GM20431 (cell line): ENCODE measurements at regions not wholly inside any gene's neighbourhood (a gene's known extent, or its start where the extent isn't known, plus 50 kb on each side); places are given as distances from the start of the nearest gene placed in this dataset.
"Not testable (repeated sequence)": the region's sequence is repeated elsewhere in the genome, so short reads cannot be mapped to it uniquely, and the experiment has no call there.

Source experiments
- in situ Hi-C: fragments of 300-500 bp; cut with MseI, MboI; formaldehyde crosslinking; loops from one replicate; pipeline ENCODE4 v1.15.0; 2020; ENCODE audit warnings: low sequenced_read_pairs; ENCODE audit not compliant: unreplicated experiment

- in situ Hi-C loops, result no loop called here
Observed at GRCh38 chr1:221527302-221527701, 214.6 kb downstream of the DUSP10 start.

DNA sequence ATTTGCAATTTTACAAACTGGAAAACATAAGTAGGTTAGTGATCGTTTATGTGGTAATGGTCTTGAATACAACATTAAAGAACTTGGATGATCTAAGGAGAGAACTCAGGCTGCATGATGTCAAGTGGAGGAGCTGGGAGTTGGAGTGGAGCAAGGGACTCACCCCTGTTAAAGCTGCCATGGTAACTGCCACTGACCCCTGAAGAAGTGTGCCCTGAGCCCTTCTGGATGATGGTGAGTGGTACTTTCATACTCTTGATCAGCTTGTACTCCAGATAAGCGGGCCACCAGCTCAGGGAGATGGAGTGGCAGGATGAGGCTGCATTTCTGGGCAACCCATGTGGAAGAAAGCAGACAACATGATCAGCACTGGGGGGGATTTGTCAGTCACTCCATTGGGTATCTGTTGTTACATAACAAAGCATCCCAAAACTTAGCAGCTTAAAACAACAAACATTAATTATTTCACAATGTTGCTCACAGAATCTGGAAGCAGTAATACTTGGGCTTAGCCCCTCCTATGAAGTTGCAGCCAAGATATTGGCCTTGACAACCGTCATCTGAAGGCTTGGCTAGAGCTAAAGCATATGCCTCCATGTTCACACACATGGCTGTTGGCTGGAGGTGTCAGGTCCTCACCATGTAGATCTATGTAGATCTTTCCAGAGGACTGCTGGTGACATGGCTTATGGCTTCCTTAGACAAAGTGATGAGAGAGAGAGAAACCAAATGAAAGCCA, 213.8 kb downstream of the DUSP10 start:
- in situ Hi-C loops, result no loop called here

- in situ Hi-C loops, result not testable (repeated sequence)
Observed at GRCh38 chr1:221530159-221530558, 211.7 kb downstream of the DUSP10 start.

DNA sequence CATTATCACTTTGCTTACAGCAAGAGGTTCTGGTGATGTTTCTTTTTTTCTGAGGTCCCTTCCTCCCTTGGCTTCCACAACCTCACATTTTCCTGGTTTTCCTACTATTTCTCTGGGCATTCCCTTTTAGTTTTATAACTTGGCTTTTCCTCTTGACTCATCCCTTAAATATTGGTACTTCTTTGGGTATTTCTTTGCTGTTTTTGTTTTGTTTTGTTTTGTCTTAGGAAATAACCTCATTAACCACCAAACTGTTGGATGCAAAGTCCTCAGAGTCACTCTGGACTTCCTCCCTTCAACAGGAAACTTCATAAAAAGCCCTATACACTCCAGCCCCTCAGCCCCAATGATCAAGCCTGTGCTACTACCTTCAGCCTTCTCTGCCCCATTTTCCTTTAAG, 211.1 kb downstream of the DUSP10 start:
- in situ Hi-C loops, result no loop called here

- in situ Hi-C loops, result no loop called here
Observed at GRCh38 chr1:221532071-221532773, 209.7 kb downstream of the DUSP10 start.

DNA sequence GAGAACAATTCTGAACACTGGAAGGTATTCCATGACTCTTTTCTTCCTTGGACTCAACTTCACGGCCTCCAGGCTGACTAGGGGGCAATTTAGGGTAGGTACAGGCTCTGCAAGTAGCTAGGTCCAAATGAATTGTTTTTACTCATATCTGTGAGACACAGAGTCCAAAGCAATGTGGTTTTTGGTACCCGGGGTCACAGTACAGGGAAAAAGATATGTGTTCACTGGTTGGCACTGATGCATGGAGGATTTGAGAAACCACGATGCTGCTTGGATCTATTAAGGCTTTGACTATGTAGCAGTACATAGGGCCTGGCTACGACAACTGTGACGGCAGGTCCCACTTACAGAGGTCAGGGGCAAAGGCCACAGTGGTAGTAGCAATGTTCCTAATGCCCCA, 200.6 kb downstream of the DUSP10 start:
- in situ Hi-C loops, result no loop called here

GRCh38 chr1:221543529-221544120, 198.3 kb downstream of the DUSP10 start:
- in situ Hi-C loops, result no loop called here

GRCh38 chr1:221548942-221549341, 192.9 kb downstream of the DUSP10 start:
- in situ Hi-C loops, result no loop called here

- in situ Hi-C loops, result no loop called here
Observed at GRCh38 chr1:221549815-221550214, 192.1 kb downstream of the DUSP10 start.

DNA sequence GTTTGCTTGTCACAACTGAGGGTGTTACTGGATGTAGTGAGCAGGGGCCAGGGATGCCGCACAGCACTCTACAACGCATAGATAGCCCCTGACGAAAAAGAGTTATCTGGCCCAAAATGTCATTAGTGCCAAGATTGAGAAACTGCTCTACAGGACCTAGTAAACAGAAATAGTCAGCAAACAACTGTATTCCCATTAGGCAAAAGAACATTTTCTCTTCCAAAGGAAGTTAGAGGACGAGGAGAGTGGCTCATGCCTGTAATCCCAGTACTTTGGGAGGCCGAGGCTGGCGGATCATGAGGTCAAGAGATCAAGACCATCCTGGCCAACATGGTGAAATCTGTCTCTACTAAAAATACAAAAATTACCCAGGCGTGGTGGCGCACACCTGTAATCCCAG, 189.1 kb downstream of the DUSP10 start:
- in situ Hi-C loops, result not testable (repeated sequence)

DNA sequence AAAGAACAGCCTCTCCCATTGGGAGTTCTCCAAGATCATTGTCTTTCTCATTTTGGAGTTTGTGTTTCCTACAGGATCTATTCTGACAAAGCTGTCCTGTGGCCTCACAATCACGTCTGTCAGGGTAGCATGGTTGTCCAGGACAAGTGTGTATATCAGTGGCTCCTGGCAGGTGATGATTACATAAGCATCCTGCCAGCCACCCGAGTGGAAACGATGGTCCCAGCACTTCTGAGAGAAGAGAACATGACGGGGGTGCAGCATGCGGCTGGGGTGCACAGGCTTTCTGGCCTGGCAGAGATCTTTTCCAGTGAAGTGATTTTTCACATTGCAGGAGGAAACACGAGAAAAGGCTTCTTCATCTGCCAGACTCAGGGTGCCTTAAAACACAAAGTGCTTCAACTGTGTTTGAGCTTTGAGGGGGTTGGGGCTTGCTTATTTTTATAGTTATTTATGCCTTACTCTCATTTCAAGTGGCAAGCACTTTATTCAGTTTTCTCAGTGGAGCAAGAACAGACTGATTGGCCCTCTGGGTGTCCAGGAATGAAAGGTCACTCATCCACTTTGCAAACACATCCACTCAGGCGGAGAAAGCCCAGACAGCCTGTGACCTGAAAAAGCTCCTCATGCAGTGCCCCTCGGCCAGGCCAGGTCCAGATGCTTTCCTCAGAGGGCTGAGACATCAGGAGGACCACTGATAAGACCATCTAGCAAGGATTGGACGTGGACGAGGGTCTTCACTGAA, 186.0 kb downstream of the DUSP10 start:
- in situ Hi-C loops, result no loop called here

GRCh38 chr1:221556435-221556834, 185.5 kb downstream of the DUSP10 start:
- in situ Hi-C loops, result no loop called here

GRCh38 chr1:221557013-221557412, 184.9 kb downstream of the DUSP10 start:
- in situ Hi-C loops, result no loop called here

DNA sequence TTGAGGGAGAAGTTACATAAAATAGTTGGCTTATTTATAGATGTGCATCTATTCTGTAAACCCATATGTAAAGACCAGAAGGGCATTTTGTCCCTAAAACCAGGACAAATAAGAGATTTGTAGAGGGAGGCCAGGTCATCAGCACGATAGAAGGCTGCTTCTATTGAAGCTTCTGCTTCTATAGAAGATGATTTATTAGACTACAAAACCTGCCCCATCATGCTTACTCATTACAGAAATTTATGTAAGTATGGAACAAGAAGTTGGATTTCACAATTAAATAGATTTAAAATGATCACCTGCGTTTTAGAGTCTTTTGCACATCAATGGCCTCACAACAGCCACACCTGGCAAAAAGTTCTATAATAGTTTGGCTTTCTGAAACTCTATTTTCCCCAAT, 183.5 kb downstream of the DUSP10 start:
- in situ Hi-C loops, result no loop called here

DNA sequence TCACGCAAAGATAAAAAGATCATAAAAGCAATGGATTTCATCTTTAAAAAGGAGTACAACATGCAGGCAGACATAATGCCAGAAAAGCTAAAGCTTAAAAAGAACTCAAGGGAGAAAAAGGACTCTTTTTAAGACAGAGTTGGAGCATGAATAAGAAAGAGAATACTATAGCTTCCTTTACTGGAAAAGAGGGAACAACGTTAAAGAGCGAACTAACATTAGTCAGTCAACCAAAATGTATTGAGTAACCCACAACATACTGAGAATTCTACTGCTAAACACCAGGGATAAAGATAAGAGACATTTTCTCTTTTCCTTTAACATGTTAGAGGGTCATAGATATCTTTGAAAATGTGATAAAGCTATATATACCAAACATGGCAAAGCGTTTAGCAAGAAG, 182.0 kb downstream of the DUSP10 start:
- in situ Hi-C loops, result no loop called here

DNA sequence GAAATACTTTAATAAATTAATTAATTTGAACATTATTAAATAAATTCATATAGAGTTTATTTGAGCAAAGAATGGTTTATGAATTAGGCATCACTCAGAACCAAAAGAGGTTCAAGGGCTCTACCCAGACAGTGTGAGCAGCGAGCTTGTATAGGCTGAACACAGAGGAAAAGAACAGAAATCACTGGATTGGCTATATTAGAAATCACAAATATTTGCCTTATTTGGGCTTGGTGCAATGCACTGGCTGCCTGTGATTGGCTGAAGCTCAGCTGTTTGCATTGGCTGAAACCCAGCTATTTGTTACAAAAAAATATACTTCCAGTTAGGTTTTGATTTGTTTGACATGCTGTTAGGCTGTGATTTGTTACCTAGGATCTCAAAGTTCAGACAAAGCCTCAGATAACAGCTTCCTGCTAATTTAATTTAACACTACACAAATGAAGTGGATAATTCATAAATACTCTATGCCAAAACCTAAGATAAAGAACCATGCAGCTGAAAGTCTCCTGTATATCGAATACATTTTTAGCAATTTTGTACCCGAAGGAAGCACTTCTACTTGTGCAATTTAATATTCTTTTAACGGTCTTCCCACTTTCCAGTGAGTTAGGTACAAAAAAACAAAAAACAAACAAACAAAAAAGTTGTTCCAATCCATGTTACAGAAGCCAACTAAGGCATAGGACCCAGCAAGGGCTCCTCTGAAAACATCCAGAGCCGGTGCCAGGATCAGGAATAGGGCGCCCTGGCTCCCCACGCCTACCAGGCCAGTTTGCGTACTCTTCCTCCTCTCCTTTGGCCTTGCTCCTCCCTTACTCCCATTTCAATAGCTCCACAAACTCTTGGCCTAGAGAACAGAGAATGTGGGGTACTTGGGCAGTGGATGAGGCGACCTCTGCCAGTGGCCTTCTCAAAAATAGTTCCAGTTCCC, 179.1 kb downstream of the DUSP10 start:
- in situ Hi-C loops, result no loop called here

GRCh38 chr1:221563476-221563921, 178.4 kb downstream of the DUSP10 start:
- in situ Hi-C loops, result no loop called here

- in situ Hi-C loops, result no loop called here
Observed at GRCh38 chr1:221564891-221565290, 177.0 kb downstream of the DUSP10 start.

DNA sequence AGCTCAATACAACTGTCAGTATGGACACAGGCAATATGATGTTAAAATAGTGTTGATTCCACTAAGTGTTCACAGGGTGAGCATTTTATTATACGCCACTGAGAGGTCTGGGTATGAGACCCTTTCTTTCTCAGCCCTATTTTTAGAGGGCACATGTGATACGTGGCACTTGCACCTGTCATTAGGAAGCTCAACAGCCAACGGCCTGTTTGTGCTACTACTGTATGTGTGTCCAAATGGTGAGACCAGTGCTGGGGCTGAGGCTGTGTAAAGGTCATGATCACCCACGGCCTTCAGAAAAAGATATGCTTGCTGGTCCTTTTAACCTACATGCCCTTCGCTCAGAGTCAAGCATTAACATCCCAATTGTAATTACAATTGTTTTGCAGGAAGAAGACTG, 176.2 kb downstream of the DUSP10 start:
- in situ Hi-C loops, result no loop called here
